ENCODE measurements at regions not wholly inside any gene's neighbourhood (a gene's known extent, or its start where the extent isn't known, plus 50 kb on each side); places are given as distances from the start of the nearest gene placed in this dataset.
"Not testable (repeated sequence)": the region's sequence is repeated elsewhere in the genome, so short reads cannot be mapped to it uniquely, and the experiment has no call there.

DNA sequence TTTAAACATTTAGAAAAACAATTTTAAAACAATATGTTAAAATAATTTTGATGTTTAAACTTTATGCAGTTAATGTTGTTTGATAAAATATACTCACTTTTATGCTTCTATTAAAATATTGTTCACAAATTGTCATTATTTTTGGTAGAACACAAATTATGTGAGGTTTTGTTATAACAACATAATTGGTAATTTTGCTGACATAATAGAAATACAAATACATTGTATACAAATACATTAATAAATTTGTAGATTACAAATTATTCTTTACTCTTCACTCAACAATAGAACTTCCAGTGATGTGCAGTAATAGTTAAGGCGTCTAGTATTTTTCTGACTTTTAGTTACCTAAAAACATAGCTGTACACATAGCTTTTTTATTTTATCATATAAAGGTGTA, 1472.4 kb upstream of the ADGRL3 start:
- no peak for DNase-seq

DNA sequence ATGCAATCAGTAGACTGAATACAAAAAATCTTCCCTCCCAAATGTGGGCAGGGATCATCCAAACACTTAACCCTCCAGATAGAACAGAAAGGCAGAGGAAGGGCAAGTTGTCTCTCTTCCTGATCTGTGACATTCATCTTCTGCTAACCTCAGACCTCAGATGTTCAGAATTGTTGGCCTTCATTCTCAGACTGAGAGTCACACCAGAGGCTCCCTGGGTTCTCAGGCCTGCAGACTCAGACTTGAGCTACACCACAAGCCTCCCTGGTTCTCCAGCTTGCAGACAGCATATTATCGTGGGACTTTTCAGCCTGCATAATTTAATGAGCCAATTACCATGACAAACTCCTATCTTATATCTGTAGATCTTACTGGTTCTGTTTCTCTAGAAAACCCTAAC, 1471.6 kb upstream of the ADGRL3 start:
- DNase-seq = no peak

DNA sequence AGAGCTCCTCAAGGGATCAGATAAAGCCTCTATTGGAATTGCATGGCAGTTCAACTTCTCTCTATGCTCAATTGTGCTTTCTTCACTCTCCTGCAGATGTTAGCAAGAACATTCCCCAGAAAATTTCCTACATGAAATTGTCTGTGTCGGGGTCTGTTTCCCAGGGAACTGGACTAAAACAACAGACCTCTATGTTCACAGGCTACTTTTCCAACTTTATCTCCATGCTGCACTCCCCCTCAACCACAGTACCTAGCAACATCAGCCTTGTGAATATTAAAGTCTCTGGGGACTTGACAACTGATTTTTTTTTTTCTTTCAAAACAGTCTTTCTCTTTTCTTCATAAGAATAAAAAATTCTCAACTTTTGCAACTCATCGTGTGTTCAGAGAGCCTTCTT, 1470.8 kb upstream of the ADGRL3 start:
- no peak for DNase-seq

GRCh38 chr4:59748433-59748832, 1451.7 kb upstream of the ADGRL3 start:
- no peak for DNase-seq

DNA sequence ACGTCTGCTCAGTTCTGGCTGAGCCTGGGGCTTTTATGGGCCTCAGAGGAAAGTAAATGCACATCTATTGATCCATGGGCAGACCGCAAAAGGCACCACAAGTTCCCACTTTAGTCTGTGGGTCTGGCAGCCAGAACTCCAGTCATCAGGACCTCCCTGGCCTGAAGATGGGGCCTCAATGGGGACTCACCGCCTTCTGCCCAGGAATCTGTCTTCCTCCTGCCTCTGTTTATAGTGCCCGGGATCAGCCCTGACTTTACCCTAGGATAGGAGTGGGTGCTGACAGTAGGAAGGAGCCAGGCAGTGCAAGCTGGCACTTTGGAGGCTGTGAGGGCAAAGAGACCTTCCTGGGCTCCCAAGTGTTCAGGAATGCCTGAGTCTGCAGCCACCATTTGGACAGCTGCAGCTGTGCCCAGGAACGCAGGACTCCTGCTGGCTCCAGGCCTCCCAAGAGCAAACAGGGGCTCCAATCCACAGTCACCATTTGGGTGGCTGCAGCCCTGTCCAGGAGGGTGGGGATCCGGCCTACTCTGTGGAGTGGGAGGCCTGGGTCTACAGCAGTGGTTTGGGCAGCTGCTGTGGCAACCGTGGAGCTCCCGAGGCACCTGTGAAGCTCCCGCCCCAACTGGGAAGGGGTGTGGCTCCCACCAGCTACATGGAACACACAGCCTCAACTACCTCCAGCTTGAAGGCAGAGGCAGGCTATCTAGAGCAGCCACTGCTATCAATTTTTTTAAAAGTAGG, 1440.9 kb upstream of the ADGRL3 start:
- DNase-seq = no peak

GRCh38 chr4:59762344-59762743, 1437.8 kb upstream of the ADGRL3 start:
- no peak for DNase-seq

DNA sequence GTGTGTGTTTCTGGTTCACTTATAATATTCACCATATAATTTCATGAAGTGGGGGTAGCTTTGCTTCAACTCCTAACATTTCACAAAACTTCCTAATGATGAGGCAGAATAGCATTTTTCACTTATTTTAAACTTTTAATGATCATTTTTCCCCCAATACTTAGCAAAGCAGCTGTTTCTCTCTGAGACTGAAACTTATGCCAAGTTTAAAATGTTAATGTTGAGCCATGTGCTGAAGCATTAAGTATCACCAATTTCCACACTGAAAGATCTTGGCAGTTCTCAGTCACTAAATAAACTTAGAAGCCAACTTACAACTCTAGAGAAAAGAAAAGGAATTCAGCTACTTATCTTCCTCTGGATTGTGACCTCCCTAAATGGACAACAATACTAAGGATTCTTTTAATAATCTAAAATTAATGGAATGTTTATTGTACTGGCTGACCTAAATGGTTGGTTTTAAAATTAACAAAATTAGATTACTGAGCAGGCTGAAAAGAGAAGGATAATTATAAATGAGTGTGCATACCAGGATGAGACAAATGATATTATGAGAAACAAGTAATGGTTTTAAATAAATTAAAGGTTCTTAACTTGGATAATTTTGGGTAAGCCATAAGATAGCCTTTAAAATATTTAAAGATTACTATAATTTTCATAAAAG, 1429.4 kb upstream of the ADGRL3 start:
- DNase-seq = peak; percentile 27

DNA sequence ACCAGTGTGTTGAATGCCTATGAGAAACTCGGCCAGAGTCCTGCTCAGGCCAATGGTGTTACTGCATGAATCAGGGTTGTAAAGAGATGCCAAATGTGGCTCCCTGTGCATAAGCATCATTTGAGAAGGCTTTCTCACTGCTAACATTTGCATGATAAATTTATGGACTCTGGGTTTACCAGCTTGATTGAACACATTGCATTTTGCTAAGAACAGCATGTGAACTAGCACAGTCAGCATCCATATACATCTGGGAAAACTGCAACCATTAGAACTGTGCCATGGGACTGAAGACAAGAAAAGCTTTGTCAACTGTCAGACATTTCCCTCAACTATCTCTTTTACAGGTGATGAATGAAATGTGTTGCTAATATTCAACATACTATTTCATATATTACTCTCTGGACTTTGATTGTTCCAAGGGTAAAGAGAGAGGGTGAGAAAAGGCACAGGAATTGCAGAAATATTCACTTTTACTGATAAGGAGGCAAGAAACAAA, 1427.4 kb upstream of the ADGRL3 start:
- DNase-seq = no peak

DNA sequence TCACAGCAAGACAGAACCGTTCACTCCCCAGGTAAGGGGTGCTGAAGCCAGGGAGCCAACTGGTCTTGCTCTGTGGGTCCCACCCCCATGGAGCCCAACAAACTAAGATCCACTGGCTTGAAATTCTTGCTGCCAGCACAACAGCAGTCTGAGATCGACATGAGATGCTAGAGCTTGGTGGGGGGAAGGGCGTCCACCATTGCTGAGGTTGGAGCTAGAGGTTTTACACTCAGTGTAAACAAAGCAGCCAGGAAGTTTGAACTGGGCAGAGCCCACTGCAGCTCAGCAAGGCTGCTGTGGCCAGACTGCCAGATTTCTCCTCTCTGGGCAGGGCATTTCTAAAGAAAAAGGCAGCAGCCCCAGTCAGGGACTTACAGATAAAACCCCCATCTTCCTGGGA, 1419.9 kb upstream of the ADGRL3 start:
- DNase-seq = not testable (repeated sequence)

- DNase-seq = no peak
Measured at GRCh38 chr4:59805176-59805575, 1395.0 kb upstream of the ADGRL3 start.

- no peak for DNase-seq
Measured at GRCh38 chr4:59814402-59815010, 1385.6 kb upstream of the ADGRL3 start.

DNA sequence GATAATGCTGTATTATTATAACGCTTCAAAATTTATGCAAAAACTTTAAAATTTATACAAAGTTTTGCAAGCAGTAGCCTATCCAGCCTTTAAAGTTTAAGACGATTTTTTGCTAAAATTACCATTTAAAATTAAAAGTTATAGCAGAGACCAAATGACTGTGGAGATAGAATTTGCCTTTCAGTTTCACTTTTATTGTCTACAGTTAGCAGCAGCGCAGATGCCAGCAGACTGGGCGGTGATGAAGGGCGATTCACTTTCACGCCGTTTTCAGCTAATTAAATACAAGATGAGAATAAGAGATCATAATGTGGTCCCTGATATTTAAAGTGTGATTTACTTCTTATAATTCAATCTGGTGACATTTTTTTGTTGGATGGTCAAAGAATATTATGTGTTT, 1381.5 kb upstream of the ADGRL3 start:
- DNase-seq = no peak

DNA sequence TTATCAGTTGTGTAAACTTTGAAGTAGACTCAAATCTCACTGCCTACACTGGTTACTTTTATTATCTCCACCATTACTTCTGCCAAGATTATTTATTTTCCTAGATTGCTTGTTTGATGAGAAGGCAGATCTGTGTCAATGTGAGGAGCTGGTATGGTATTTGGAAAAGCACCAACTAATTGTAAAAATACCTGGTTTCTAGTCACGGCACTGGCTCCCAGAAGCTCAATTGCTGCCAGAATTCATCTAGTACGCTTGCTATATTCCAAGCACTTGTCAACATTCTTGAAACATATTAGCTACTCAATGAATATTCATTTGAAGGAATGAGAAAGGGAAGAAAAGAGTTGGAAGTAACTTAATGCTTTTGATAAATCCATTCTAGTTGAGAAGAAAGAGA, 1376.8 kb upstream of the ADGRL3 start:
- no peak for DNase-seq

- DNase-seq = no peak
Measured at GRCh38 chr4:59825104-59825503, 1375.0 kb upstream of the ADGRL3 start.

DNA sequence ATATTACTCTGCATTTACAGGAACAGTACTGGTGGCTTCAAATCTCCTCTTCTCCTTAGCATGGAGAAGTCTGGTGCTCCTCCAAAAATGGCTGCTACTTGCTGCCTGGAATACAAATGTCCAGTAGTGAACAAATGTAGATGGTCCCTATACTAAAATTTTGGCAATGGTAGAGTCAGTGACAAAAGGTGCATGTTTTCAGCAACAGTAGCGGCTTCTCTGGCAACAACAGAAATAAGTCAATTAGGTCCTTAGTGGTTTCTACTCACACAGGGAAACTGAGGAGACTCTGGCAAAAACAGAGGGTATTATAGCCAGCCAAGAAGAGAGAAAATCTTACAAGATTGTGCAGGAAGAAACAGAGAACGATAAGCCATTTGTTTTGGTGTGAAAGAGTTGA, 1368.4 kb upstream of the ADGRL3 start:
- DNase-seq = no peak

DNA sequence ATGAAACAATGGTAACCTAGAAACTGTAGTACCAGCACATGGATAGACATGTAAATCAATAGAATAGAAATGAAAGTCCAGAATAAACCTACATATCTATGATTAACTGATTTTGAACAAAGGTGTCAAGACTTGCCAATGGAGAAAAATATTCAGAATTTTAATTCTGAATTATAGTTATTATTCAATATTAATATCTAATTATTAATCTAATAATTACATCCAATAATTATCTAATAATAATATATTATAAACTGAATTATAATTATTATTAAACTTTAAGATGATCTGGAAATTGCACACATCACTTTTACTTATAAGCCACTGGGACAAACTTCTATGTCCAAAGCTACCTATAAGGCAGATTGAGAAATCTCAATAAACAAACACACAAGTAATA, 1365.2 kb upstream of the ADGRL3 start:
- no peak for DNase-seq

GRCh38 chr4:59837751-59838150, 1362.4 kb upstream of the ADGRL3 start:
- no peak for DNase-seq

DNA sequence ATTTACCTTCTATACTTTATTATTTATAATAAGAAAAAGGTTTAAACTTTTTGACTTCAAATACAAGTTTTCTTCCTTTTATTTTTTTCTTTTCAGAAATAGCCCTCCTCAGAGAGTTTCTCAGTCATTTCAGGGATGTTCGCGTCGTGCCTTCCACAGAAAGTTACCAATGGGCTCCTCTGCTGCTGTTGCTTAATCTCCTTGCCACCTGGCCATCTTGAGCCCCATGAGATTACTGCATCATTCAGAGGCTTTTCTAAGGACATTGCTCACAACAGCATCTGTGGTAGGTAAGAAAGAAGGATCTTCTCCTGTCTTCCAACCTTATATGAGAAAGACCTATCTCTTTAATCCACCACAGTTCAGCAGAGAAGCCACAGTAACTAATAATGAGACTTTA, 1361.9 kb upstream of the ADGRL3 start:
- DNase-seq = no peak

DNA sequence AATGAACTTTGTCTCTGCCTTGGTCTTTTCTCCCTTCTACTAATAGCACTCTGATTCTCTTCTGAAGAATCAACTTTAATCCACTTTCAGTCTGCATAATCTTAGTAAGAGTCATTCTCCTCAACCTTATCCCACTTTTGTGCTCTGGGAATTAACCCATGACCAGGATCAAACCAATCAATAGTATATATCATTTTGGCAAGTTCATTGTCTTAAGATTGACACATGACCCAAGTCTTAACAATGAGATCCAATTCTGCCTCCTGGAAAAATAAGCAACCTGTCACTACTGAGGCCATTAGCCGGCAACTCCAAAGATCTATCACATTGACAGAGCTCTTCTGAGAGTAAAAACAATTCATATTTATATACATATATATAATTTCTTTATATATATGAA, 1358.4 kb upstream of the ADGRL3 start:
- no peak for DNase-seq

- DNase-seq = no peak
Measured at GRCh38 chr4:59848457-59848856, 1351.7 kb upstream of the ADGRL3 start.

DNA sequence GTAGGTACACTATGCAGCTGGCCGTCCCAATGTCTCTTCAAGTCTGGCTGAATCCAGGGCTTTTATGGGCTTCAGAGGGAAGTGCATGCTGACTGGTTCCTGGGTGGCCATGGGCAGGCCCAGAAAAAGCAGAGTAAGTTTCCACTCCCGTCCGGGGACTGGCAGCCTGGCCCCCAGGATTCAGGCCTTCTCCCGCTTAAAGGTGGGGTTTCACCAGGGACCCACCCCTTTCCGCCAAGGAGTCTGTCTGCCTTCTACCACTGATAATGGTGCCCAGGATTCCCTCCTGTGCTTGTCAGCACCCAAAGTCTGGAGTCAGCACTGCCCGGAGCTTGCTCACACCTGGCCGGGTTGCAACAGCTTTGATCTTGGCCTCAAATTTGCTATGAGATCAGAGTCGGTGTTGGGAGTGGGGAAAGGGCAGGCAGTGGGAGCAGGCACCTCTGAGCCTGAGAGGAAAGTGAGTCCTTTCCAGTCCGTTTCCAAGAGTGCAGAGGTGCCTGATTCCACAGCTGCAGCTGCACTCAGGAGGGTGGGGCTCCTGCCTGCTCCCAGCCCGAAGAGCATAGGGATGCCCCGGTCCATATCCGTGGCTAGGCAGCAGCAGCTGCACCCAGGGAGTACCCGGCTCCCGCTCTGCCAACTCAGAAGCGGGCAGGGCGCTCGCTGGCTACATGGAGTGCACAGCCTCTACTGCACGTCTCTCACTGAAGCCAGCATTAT, 1344.3 kb upstream of the ADGRL3 start:
- DNase-seq = no peak

DNA sequence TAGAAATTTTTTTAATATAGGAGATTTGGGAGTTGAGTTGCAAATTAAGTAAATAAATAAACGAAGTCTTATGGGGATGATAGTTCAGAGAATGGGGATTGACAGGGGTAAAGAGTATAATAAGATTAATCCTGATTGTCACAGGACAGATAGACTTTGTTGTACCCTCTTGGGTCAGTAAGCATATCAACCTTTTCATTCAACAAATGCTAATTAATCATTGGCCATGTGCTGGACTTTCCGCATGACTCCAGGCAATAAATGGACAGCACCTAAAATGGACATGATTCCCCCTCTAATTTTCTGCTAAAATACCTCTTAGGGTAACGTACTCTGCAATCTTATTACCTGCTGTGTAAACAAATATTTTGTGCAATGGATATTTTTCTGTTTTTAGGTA, 1331.1 kb upstream of the ADGRL3 start:
- DNase-seq = no peak

- DNase-seq = no peak
Measured at GRCh38 chr4:59869559-59869958, 1330.6 kb upstream of the ADGRL3 start.
